ENCODE measurements at regions not wholly inside any gene's neighbourhood (a gene's known extent, or its start where the extent isn't known, plus 50 kb on each side); places are given as distances from the start of the nearest gene placed in this dataset.

DNA sequence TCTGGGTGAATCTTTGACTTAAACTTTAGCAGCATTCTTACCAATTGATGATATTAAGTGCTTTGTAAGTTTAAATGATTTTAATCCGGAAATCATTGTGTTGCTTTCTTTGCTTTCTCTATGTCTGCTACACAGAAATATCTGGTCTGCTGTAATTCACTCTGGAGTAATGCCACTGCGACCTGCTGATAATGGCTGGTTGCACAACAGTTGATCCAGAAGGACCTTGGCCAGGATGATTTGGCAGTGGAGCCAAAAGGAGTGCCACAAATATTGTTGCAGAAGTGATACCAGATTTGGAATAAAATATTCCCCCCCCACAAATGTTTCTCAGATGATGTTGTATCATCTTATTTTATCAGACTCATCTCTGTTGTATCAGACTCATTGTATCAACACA, 2063.9 kb downstream of the MRPL39 start:
- Histone ChIP-seq H4K20me1 (ENCODE audit: insufficient read depth) (no peaks in the 10 kb centered on the region), H3K9ac (ENCODE audit: low read length) (no peak overlapping the region), H2AFZ (ENCODE audit: low read depth, low read length) (no peak overlapping the region), H3K27ac (ENCODE audit: low read length) (no peak overlapping the region), H3F3A (ENCODE audit: insufficient read depth, low read length, poor library complexity, severe bottlenecking) (no peaks in the 10 kb centered on the region), H3K4me2 (ENCODE audit: low read length) (no peak overlapping the region), H3K9me3 (ENCODE audit: low read length) (no peaks in the 10 kb centered on the region), H3K79me2 (replicated peaks; ENCODE audit: insufficient read depth, low read length) (no peaks in the 10 kb centered on the region), H3K27me3 (ENCODE audit: insufficient read depth, low read depth, low read length) (no peaks in the 10 kb centered on the region), H3K36me3 (ENCODE audit: insufficient read depth, low read length) (no peaks in the 10 kb centered on the region), H3K9me2 (ENCODE audit: insufficient read depth, low read length) (no peaks in the 10 kb centered on the region), H3K4me3 (ENCODE audit: low read length) (no peak overlapping the region)
- TF ChIP-seq MXI1 (conservative IDR thresholded peaks at IDR 0.05; ENCODE audit: poor library complexity, severe bottlenecking) = no peak
- TF ChIP-seq, protein P1, sequence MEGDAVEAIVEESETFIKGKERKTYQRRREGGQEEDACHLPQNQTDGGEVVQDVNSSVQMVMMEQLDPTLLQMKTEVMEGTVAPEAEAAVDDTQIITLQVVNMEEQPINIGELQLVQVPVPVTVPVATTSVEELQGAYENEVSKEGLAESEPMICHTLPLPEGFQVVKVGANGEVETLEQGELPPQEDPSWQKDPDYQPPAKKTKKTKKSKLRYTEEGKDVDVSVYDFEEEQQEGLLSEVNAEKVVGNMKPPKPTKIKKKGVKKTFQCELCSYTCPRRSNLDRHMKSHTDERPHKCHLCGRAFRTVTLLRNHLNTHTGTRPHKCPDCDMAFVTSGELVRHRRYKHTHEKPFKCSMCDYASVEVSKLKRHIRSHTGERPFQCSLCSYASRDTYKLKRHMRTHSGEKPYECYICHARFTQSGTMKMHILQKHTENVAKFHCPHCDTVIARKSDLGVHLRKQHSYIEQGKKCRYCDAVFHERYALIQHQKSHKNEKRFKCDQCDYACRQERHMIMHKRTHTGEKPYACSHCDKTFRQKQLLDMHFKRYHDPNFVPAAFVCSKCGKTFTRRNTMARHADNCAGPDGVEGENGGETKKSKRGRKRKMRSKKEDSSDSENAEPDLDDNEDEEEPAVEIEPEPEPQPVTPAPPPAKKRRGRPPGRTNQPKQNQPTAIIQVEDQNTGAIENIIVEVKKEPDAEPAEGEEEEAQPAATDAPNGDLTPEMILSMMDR (IDR thresholded peaks at IDR 0.05; ENCODE audit: poor library complexity, severe bottlenecking) = no peak
- TF ChIP-seq EP300 (conservative IDR thresholded peaks at IDR 0.05; ENCODE audit: poor library complexity, severe bottlenecking) = no peak
- TF ChIP-seq POLR2AphosphoS5 (IDR thresholded peaks at IDR 0.05) = no peak
- TF ChIP-seq RAD21 (conservative IDR thresholded peaks at IDR 0.05) = no peak
- TF ChIP-seq, protein P2, sequence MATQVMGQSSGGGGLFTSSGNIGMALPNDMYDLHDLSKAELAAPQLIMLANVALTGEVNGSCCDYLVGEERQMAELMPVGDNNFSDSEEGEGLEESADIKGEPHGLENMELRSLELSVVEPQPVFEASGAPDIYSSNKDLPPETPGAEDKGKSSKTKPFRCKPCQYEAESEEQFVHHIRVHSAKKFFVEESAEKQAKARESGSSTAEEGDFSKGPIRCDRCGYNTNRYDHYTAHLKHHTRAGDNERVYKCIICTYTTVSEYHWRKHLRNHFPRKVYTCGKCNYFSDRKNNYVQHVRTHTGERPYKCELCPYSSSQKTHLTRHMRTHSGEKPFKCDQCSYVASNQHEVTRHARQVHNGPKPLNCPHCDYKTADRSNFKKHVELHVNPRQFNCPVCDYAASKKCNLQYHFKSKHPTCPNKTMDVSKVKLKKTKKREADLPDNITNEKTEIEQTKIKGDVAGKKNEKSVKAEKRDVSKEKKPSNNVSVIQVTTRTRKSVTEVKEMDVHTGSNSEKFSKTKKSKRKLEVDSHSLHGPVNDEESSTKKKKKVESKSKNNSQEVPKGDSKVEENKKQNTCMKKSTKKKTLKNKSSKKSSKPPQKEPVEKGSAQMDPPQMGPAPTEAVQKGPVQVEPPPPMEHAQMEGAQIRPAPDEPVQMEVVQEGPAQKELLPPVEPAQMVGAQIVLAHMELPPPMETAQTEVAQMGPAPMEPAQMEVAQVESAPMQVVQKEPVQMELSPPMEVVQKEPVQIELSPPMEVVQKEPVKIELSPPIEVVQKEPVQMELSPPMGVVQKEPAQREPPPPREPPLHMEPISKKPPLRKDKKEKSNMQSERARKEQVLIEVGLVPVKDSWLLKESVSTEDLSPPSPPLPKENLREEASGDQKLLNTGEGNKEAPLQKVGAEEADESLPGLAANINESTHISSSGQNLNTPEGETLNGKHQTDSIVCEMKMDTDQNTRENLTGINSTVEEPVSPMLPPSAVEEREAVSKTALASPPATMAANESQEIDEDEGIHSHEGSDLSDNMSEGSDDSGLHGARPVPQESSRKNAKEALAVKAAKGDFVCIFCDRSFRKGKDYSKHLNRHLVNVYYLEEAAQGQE (IDR thresholded peaks at IDR 0.05; ENCODE audit: borderline replicate concordance) = no peak
- TF ChIP-seq SMC3 (conservative IDR thresholded peaks at IDR 0.05; ENCODE audit: poor library complexity) = no peak
- no peak for TF ChIP-seq TAF1 (IDR thresholded peaks at IDR 0.05; ENCODE audit: low read depth)
- TF ChIP-seq EZH2 (IDR thresholded peaks at IDR 0.05; ENCODE audit: borderline replicate concordance, insufficient read depth, low read length, poor library complexity, severe bottlenecking) = no peak

DNA sequence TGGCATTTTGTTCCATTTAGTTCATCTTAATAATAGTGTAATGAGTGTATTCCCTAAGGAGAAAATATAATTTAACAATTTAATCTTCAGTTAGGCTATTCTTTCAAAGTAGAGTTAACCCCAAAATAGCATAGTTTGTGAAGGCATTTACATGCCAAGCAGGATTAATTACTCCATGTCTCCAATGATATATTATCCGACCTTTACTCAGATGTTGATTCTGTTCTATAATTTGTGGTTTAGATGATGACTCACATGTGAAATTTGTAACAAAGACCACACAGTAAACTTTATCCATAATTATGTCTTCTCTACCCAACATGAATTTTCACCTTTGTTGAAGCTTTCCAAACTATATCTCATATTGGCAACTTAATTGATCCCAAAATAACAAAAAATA, 2065.2 kb downstream of the MRPL39 start:
- H3K4me3 ChIP-seq (ENCODE audit: low read length) = no peak overlapping the region
- H4K20me1 ChIP-seq (ENCODE audit: insufficient read depth) = no peaks in the 10 kb centered on the region
- TF ChIP-seq, protein P2 (IDR thresholded peaks at IDR 0.05; ENCODE audit: borderline replicate concordance) = no peak
- no peak for TF ChIP-seq EP300 (conservative IDR thresholded peaks at IDR 0.05; ENCODE audit: poor library complexity, severe bottlenecking)
- TF ChIP-seq SMC3 (conservative IDR thresholded peaks at IDR 0.05; ENCODE audit: poor library complexity) = no peak
- TF ChIP-seq, protein P1 (IDR thresholded peaks at IDR 0.05; ENCODE audit: poor library complexity, severe bottlenecking) = no peak
- no peak for TF ChIP-seq TAF1 (IDR thresholded peaks at IDR 0.05; ENCODE audit: low read depth)
- no peak for TF ChIP-seq POLR2AphosphoS5 (IDR thresholded peaks at IDR 0.05)
- TF ChIP-seq MXI1 (conservative IDR thresholded peaks at IDR 0.05; ENCODE audit: poor library complexity, severe bottlenecking) = no peak
- no peak for TF ChIP-seq RAD21 (conservative IDR thresholded peaks at IDR 0.05)
- no peak for TF ChIP-seq EZH2 (IDR thresholded peaks at IDR 0.05; ENCODE audit: borderline replicate concordance, insufficient read depth, low read length, poor library complexity, severe bottlenecking)
- no peaks in the 10 kb centered on the region for H3K9me3 ChIP-seq (ENCODE audit: low read length)
- no peak overlapping the region for H3K27ac ChIP-seq (ENCODE audit: low read length)
- no peaks in the 10 kb centered on the region for H3F3A ChIP-seq (ENCODE audit: insufficient read depth, low read length, poor library complexity, severe bottlenecking)
- no peaks in the 10 kb centered on the region for H3K9me2 ChIP-seq (ENCODE audit: insufficient read depth, low read length)
- no peak overlapping the region for H3K4me2 ChIP-seq (ENCODE audit: low read length)
- no peaks in the 10 kb centered on the region for H3K79me2 ChIP-seq (replicated peaks; ENCODE audit: insufficient read depth, low read length)
- no peaks in the 10 kb centered on the region for H3K36me3 ChIP-seq (ENCODE audit: insufficient read depth, low read length)
- H2AFZ ChIP-seq (ENCODE audit: low read depth, low read length) = no peak overlapping the region
- H3K9ac ChIP-seq (ENCODE audit: low read length) = no peak overlapping the region
- no peaks in the 10 kb centered on the region for H3K27me3 ChIP-seq (ENCODE audit: insufficient read depth, low read depth, low read length)

All from neural cell (in vitro differentiated cells).